NCI-H774 (cell line): ENCODE measurements at regions not wholly inside any gene's neighbourhood (a gene's known extent, or its start where the extent isn't known, plus 50 kb on each side); places are given as distances from the start of the nearest gene placed in this dataset.

Source experiments
- DNase-seq: peaks from one replicate; lab custom pipeline; 2025; lab: John Stamatoyannopoulos, UW

DNA sequence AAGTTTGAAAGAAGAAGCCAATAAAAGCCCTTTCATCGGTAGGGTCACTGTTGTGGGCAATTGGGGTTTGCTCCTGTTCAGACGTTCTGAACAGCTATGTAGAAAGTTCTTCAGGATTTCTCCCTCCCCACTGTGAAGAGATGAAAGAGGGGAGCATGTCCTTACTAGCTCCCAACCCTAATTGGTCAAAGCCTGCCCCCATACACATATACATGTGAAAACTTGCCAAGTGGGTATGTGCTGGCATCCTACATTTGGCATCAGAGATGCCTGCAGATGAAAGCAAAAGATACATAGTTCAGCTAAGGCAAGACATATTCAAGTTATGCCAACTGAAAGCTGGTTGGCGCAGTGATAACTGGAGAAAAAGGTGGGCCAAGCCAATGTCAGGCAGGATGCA, 363.1 kb upstream of the DACH1 start:
- no peak for DNase-seq

DNA sequence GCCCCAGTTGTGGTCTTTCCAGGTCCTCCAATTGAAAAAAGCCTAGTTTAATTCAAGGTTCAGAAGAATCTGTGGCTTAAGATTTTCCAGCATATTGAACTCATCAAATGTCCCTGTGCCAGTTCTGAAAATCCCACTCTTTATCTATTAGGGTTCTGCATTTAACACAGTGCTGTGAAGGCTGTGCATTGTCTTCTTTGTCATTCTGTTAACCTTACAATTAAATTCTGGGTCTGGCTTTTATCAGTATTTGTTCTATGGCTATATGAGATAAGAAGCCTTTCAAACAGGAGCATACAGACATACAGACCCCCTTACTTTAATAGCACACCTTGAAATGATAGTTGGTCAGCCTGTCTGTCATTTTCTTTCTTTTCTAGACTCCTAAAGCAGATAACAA, 362.1 kb upstream of the DACH1 start:
- DNase-seq = no peak

DNA sequence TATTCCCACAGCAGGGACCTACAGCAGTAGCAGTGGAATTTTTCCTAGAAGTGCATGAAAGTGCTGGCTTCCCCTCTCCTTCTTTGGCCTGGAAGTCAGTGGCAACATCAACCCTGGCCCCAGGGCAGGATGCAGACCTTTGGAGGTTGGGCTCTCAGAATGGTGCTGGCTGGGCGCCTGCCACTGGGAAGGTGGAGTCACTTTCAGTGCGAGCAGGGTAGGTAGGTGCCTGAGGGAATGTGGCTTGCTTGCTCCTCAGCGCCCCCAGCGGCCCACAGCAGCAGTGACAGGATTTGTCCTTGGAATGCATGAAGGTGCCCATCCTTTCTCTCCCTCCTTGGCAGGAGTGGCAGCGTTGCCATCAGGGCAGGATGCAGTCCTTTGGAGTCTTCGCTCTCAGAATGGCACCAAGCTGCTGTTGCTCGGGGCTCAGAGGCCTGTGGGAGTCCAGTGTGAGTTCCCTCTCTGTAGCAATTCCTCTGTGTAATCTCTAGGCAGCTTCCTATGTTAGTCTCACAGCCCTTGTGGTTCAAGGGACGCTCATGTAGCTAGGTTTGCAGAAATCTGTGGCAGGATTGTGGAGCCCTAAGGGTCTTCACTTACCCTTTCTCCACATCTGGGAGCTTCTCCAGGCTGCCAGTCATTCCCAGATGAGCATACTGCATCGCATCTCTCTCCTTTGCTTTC, 354.4 kb upstream of the DACH1 start:
- DNase-seq = no peak

DNA sequence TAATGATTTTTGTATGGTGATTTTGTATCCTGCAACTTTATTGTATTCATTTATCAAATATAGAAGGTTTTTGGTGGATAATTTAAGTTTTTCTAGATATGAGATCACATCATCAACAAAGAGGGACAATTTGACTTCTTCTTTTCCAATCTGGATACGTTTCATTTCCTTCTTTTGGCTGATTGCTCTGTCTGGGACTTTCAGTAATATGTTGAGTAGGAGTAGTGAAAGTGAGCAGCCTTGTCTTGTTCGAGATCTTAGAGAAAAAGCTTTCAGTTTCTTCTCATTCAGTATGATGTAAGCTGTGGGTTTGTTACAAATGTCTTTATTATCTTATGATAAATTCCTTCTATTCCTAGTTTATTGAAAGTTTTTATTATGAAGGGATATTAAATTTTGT, 352.0 kb upstream of the DACH1 start:
- DNase-seq = no peak

DNA sequence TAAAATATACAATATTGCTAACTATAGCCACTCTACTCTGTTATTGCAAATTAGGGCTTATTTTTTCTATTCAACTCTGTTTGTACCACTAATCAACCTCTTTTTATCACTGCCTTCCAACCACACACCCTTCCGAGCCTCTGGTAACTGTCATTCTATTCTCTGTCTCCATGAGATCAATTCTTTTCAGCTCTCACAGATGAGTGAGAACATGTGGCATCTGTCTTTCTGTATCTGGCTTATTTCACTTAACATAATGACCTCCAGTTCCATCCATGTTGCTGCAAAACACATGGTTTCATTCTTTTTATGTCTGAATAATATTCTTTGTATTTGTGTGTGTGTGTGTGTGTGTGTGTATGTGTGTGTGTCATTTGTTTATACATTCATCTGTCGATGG, 350.1 kb upstream of the DACH1 start:
- DNase-seq = no peak

DNA sequence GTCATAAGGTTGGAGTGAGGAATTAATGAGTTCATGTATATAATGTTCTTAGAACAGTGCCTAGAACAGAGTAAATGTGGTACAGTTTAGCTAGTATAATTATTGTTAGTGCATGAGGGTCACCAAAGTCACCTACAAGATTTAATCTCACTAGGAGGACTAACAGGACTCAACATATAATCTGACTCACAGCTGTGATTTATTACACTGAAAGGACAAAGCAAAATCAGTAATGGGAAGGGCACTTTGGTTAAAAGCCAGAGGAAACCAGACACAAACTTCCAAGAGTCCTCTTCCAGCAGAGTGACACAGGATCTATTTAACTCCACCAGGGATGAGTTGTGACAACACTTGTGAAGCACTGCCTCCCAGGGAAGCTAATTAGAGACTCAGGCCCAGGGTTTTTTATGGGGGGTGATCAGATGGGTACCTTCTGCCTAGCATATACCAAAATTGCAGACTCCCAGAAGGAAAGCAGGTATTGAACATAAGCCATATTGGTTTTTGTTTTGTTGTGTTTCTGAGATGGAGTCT, 341.2 kb upstream of the DACH1 start:
- DNase-seq = no peak

DNA sequence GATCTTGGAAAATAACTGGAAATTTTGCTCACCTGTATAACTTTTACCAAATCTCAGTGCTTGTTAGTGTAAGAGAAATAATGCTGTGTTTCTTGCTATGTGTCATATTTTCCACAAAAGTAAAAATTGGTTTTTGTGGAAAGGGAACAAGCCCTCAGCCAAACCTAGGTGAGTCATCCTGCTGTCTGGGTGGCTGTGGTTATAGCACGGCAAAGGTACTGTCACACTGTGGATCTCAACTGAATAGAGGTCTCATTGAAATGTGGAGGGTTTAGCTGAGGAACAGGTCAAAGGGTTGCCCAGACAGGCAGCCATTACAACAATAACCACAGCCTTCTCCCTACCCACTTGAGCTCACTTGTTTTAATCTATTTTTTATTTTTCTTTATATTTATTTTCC, 338.8 kb upstream of the DACH1 start:
- no peak for DNase-seq

DNA sequence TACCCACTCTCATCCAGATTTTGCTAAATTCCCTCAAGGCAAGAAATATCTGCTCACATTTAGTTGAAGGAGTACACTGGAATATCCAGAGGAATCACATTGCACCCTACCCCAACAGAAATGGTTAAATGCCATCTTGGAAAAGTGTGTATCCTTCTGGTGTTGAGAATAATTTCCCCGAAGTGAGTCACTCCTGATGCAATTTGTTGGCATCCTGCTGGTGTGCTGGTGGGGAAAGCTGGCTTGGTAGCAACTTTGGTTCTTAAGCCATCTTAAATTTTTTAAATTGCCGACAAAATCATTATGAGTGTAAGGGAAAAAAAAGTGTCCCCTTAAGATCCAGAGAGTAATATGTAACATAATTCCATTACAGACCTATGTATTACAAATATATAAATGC, 337.3 kb upstream of the DACH1 start:
- DNase-seq = no peak

DNA sequence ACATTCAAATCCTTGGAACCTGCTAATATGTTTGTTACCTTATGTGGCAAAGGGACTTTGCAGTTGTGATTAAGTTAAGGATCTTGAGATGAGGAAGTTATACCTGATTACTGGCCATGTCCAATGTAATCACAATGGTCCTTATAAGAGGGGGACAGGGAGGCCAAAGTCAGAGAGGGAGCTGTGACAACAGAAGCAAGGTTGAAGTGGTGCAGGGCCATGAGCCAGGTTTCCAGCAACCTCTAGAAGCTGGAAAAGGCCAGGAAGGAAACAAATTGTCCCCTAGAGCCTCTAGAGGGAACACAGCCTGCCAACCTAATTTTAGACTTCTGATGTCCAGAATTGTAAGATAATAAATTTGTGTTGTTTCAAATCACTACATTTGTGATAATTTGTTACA, 334.7 kb upstream of the DACH1 start:
- no peak for DNase-seq

DNA sequence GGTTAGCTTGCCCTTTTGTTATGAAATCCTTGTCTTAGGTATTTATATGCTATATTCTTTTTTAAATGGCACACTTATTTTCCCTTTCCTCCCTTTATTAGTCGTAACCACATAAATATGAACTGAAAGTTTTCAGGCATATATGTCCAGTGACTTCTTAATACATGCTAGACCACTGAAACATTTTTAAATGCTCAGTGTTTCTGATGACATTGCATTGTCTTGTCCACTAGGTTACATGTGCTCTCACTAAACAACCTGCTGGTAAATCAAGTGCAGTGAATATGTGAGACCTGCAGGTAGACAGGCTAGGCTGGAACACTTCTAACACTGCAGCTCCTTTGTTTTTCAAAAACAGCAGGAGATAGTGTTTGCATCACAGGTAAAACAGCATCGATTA, 332.6 kb upstream of the DACH1 start:
- DNase-seq = no peak

DNA sequence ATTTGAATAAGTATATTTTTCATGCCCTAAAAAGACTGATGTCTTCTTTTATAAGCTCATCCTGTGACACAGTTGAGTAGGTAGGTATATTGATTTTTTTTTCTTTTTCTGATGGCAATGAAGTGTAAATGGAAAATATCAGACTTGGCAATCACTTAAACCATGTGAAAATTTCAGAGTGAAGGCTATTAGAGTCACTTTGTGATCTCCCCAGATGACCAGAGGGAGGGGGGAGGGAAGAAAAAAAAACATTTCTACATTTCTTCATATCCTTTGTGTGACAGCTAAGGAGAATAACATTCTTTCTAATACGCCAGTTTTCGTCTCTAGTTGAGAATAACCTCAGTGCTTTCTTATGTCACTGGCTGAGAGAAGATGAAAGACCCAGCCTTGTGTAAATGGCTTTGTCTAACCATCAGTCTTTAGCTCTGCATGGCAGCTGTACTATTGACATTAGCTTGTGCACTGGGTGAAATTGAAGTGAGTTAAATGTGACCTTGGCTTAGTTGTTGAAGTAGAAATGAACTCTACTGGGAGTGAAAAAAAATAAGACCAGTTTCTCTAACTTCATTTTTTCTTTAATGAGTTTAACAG, 332.1 kb upstream of the DACH1 start:
- DNase-seq = no peak

DNA sequence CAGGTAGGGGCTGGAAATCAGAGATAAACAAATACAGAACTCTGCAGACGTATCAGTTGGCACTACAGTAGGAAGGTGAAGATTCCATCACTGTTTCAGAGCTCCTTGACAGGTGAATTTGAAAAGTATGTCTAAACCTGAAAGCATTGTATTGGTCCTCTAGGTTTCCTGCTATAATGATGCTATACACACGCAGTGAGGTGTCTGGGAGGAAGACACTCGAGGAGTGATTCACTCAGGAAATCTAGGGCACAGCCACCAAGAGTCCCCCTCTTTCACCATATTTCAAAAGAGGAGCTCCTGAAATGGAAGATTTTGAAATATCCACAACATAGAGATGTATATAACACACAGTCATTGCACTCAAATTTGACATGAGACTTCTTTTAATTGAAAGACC, 331.0 kb upstream of the DACH1 start:
- no peak for DNase-seq

DNA sequence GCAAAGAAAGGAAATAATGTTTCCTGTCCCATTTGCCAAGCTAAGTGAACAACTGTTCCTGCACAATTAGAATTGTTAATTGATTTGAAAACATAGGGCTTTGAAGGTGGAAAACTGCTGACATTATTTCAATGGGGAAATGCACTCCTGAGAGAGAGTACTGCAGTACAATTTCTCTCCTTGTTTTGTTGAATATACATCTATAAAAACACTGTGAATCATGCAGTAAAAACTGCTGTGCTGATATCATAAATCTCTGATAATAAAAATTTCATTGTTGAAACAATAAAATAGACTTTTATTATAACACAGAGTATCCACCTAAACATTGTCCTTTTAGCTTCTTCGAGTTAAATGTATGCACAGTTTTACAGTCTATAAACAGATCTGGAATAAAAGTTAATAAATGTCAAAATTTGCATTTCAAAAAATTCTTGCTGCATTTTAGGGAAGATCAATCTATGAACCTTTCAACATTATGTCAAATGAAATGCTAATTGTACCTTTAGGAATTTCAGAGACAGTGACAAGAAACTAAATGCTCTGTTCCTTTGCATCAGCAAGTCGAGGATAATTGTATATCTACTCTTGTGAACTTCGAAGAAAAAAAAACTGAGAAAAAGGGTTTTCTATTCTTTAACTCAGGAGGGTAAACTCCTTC, 328.2 kb upstream of the DACH1 start:
- DNase-seq = no peak

DNA sequence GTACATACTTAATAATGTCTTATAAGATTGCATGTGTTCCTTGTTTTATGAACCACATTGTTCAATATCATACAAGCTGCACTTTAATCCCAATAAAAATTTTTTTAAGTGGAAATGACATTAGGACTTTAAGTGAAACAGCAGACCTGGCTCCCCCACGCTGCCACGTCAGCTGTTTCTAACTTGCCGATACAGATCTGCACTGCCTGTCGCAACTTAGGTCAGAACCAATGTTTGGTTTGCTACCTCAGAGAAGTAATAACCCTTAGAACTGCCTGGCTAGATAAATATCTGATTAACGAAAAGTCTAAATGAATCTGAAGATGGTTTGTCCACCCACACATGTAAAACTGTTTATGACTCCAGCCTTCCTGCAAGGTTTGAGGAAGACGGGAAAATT, 327.5 kb upstream of the DACH1 start:
- no peak for DNase-seq

DNA sequence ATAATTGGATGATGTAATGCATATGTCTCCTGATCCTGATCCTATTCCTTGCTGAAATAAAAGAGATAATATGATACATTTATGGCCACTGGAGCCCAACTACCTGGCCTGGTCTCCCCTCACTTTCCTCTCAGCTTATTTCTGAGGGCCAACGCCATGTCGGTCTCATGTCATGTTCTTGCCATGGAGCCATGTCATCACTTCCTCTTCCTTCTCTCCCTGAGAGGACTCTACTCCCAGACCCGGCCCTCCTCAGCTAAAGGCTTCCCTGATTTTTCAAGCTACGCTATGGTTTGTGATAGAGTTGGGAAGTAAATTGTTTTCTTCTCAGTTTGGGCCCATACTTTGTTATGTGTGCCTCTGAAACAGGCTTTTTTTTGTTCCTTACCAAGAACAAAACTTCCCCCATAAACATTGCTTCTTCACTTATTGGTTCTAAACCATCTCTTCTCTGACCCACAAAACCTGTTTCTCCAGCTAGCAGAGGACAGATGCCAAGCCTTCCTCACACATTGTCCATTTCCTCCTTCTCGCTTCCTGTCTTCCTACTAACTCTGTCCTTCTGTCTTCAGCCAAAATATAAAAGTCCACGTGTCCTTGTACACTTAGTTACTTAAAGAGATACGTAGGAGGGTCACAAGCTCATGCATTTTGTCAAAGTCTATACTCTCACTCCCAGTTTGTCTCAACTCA, 319.9 kb upstream of the DACH1 start:
- no peak for DNase-seq

DNA sequence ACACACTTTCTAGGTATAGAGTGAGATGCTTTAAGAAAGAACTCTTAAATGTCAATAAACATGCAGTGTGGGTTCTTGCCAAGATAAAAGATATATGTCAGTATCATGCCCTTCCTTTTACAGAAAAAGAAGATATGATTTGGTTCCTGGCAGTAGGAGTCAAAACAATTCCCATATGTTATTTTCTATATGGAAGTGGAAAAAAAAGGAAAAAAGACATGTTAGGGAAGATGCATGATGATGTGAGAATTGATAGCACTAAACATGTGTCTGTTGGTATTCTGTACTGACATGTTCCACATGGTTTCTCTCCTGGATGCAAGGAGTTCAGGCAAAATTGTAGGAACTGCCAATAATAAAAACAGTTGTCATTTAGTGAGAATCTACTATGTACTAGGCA, 318.8 kb upstream of the DACH1 start:
- DNase-seq = no peak

DNA sequence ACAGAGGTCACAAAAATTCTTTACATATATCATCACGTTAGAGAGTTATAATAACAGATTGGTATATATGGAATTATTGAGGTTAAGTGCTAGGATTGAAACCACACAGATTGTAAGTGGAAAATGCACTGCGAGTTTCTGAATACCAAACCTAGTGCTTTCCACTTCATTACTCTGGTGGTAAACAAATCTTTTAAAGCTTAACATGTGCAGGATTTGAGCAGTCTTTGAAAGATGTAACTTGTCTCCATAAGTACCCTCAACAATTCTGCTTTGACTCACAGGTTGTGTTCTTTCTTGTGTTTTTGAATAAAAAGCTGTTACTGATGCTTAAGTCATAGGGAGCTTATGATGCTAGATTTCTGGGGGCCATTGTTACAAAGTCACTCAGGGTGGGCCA, 314.7 kb upstream of the DACH1 start:
- DNase-seq = no peak

DNA sequence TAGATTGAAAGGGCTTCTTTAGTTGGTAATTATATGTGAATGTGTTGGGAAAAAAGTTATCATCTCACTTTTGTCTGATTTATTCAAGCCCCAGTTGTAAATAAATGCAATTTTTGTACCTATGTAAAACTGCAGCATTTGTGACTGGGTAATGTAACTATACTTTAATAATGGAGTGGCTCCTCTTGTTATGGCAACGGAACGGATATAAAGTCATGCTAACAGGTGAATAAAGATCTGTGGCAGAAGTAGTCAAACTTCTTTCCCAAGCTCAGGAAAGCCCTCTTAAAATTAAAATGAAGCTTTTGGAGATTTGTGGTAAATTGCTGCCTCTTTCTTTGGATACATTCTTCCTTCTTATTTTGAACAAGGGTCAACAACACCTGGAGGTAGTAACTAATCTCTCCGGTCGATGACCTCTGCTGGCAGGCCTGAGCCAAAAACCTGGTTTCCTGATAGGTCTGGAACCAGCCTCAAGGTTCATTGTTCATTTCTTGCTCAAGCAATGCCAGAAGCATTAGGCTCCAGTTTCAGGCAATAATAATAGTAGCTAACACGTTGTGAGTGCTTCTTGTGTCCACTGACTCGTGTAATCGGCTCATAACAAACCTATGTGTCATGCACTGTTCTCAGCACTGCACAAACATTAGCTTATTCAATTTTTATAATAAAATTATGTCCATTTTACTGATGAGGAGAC, 313.4 kb upstream of the DACH1 start:
- DNase-seq = no peak

DNA sequence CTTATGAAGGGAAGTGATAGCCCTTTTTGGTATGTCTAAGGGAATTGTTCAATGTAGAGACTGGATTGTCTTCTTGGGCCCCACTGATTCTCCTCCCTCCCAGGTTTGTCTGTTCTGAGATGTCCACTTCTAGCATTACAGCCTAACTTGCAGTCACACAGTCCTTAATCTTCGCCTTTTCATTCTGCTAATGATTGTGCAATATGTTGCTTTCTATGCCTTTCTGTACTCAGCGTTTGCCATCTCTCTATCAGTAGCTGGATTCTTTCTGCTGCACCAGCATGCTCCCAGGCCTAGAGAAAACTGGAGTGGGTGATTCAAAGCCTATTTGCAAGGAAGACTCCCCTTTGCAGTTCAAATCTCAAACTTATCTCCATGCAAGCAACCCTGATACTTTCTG, 307.5 kb upstream of the DACH1 start:
- DNase-seq = no peak

DNA sequence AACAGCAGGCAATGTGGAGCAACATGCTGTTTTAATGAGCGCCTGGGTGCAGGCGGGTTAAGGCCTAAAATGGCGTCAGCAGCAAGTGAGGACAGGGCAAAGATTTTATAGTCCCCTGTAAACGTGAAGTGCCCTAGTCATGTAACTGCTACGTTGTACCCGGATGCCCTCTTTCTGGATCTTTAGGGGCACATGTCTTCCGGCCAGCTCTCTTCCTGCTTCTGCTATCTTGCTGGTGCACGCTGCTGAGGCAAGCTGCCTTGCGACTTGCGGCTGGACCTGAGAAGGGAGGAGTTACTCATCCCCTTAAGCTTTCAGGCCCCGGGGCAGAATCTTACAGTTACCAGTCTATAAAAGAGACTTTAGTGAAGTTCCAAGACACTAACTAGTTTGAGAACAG, 303.6 kb upstream of the DACH1 start:
- no peak for DNase-seq

DNA sequence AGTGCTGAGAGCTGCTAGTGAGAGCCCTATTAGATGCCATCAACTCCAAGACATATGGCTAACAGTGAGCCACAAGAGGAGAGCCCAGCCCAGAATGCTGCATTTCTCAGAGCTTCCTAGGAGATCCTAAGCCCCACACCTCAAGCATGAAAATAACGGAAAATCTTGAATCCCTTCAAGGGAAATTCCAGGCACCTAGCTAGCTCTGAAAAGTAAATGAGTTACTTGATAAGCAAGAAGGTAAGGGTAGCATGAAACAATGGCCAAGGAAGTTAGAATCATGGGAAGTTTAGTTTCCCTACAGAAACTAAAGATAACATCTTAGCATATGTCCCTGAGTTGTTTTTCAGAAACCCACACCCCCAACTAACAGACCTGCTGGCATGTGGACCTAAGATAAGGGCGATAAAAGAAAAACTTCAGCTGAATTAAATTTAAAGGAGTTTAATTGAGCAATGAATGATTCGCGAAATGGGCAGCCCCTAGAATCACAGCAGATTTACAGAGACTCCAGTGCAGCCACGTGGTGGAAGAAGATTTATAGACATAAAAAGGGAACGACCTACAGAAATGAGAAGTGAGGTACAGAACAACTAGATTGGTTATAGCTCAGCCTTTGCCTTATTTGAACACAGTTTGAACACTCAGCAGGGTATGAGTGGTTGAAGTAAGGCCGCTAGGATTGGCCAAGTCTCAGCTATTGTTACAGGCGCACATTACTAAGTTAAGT, 301.3 kb upstream of the DACH1 start:
- DNase-seq = no peak
